ENCODE measurements at regions not wholly inside any gene's neighbourhood (a gene's known extent, or its start where the extent isn't known, plus 50 kb on each side); places are given as distances from the start of the nearest gene placed in this dataset.
A peak's percentile ranks its signal among the peaks of the same experiment; 100 is the strongest.

DNA sequence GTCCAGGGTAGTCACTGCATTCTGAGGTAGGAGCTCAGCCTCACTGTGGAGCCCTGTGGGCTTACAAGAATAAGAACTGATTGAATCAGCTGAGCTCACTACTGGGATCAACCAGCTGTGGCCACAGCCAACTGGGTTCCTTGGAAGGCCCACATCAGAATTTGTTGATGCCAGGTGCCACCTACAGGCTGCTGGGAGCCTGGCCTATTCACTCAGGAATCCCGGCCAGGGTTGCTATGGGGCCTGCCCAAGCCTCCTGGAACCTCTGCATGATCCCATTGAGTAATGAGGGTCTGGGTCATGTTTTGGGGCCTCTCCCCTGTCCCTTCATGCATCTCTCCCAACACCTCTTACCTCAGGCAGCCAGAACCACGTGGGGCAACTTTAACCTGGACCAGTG, 53.9 kb upstream of the KIAA1210 start:
- TF ChIP-seq, protein P1, sequence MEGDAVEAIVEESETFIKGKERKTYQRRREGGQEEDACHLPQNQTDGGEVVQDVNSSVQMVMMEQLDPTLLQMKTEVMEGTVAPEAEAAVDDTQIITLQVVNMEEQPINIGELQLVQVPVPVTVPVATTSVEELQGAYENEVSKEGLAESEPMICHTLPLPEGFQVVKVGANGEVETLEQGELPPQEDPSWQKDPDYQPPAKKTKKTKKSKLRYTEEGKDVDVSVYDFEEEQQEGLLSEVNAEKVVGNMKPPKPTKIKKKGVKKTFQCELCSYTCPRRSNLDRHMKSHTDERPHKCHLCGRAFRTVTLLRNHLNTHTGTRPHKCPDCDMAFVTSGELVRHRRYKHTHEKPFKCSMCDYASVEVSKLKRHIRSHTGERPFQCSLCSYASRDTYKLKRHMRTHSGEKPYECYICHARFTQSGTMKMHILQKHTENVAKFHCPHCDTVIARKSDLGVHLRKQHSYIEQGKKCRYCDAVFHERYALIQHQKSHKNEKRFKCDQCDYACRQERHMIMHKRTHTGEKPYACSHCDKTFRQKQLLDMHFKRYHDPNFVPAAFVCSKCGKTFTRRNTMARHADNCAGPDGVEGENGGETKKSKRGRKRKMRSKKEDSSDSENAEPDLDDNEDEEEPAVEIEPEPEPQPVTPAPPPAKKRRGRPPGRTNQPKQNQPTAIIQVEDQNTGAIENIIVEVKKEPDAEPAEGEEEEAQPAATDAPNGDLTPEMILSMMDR (IDR thresholded peaks at IDR 0.05; ENCODE audit: extremely low read depth, insufficient read depth, missing control alignments) = peak; percentile 11
- in situ Hi-C loops (cut with MboI; ENCODE audit: low pct_unique_long_range_greater_than_20kb, low sequenced_read_pairs, unreplicated experiment) = no loop called here
- no peak for DNase-seq (ENCODE audit: low spot score)

DNA sequence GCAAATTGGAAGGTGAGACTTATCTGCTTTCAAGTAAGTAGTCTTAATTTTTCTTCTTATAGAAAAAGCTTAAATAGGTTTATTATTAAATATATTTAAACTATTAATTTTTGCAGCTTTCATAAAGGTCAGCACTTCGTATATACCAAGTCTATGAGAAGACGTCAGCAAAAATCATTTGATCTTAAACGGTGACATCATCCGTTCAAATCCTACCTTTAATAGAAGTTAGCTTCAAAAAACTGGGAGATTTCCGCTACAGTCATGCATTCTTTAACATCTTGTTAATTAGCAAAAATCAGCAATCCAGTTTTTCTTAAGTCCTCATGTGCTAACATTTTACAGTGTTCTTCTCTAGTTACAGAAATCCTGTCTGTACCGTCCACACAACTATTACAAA, 49.9 kb upstream of the PGRMC1 start:
- in situ Hi-C loops (cut with MboI; ENCODE audit: low pct_unique_long_range_greater_than_20kb, low sequenced_read_pairs, unreplicated experiment) = no loop called here
- DNase-seq (ENCODE audit: low spot score) = no peak
- TF ChIP-seq, protein P1 (IDR thresholded peaks at IDR 0.05; ENCODE audit: extremely low read depth, insufficient read depth, missing control alignments) = no peak

Measured in GM13977 (cell line).